Esophagus mucosa (tissue), 1 donor: ENCODE measurements at regions not wholly inside any gene's neighbourhood (a gene's known extent, or its start where the extent isn't known, plus 50 kb on each side); places are given as distances from the start of the nearest gene placed in this dataset.
"Not testable (repeated sequence)": the region's sequence is repeated elsewhere in the genome, so short reads cannot be mapped to it uniquely, and the experiment has no call there.

Experiments
- ATAC-seq: fragments of 200-7000 bp; cut with Tn5 transposase; one replicate; pipeline ENCODE4 v1.9.1; 2020
- donor health status: DM: yes; HTN: yes; CAD: no.

DNA sequence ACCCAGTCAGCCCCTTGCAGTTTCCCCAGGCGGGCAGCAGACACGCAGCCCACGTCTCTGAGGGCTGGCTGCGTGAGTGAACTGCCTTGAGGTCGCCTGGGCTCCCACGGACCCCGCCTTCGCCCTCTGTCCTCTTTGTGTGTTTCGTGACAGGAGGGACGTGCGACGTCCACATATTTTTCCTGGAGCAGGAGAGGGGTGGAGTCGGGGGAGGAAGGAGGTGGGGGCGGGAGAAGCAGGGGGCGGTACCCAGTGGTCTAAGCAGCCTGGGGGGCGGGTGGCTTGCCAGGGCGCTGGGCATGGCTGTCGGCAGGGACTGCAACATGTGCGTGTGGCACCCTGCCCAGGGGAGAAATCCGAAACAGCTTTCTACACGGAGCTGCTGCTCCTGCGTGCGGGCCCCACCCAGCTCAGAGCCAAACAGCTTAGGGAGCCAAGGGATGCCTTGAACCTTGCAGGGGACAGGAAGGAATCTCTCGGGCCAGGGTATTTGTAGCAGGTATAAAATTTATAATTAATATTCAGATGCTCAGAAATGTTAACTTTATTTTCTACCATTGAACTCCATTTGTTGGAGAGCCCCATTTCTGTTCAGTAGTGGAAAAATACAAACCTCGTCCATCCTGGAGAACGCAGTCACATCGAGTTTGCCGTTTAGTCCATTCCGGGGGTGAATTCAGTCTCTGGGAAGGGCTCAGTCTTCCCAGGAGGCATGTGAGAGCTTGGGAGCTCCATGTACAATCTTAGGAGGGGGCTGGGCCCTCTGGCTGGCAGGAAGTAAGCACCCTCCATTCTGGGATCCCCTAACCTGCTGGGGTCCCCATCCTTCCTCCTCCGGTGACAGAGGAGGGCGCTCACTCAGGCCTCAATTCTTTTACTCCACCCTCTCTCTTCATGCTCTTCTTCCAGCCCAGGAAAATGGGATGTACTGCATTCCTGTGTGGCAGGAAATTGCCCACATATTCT, 79.1 kb upstream of the MEF2A start:
- ATAC-seq, result peak; percentile 81

DNA sequence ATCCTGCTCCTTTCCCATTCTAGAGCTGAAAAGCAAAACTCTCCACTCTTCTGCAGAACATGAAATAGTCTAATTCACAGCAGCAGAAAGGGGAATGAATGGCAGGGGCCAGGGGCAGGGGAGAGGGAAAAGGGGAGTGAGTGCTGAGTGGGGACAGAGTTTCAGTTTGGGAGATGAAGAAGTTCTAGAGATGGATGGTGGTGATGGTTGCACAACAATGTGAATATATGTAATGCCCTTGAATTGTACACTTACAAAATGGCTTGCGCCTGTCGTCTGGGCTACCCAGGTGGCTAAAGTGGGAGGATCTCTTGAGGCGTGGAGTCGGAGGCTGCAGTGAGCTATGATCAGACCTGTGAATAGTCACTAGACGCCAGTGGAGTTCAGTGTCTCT, 78.5 kb upstream of the MEF2A start:
- no peak for ATAC-seq

GRCh38 chr15:99492275-99492674, 73.5 kb upstream of the MEF2A start:
- ATAC-seq, result no peak

- ATAC-seq, result no peak
Measured at GRCh38 chr15:99492716-99493115, 73.1 kb upstream of the MEF2A start.

DNA sequence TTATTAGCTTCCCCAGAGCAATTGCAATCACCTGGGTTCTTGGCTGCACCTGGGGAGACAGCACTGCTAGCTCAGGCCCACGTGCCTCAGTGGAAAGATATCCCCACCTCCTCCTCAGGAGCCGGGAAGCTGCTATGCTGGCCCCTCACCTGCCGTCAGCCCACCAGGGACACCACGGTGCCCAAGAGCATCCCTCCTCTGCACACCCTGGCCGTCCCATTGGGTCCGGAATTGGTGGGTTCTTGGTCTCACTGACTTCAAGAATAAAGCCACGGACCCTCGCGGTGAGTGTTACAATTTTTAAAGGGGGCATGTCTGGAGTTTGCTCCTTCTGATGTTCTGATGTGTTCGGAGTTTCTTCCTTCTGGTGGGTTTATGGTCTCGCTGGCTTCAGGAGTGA, 72.3 kb upstream of the MEF2A start:
- no peak for ATAC-seq

DNA sequence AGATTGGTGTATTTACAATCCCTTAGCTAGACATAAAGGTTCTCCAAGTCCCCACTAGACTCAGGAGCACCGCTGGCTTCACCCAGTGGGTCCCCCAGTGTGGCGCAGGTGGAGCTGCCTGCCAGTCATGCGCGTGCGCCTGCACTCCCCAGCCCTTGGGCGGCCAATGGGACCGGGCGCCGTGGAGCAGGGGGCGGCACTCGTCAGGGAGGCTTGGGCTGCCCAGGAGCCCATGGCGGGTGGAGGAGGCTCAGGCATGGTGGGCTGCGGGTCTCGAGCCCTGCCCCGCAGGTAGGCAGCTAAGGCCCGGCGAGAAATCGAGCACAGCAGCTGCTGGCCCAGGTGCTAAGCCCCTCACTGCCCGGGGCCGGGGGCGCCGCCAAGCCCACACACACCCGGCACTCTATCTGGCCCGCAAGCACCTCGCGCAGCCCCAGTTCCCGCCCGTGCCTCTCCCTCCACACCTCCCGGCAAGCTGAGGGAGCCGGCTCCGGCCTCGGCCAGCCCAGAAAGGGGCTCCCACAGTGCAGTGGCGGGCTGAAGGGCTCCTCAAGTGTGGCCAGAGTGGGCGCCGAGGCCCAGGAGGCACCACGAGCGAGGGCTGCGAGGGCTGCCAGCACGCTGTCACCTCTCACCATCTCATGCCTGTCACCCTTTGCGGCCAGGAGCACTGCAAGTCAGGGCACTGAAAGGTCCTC, 71.1 kb upstream of the MEF2A start:
- ATAC-seq, result not testable (repeated sequence)

DNA sequence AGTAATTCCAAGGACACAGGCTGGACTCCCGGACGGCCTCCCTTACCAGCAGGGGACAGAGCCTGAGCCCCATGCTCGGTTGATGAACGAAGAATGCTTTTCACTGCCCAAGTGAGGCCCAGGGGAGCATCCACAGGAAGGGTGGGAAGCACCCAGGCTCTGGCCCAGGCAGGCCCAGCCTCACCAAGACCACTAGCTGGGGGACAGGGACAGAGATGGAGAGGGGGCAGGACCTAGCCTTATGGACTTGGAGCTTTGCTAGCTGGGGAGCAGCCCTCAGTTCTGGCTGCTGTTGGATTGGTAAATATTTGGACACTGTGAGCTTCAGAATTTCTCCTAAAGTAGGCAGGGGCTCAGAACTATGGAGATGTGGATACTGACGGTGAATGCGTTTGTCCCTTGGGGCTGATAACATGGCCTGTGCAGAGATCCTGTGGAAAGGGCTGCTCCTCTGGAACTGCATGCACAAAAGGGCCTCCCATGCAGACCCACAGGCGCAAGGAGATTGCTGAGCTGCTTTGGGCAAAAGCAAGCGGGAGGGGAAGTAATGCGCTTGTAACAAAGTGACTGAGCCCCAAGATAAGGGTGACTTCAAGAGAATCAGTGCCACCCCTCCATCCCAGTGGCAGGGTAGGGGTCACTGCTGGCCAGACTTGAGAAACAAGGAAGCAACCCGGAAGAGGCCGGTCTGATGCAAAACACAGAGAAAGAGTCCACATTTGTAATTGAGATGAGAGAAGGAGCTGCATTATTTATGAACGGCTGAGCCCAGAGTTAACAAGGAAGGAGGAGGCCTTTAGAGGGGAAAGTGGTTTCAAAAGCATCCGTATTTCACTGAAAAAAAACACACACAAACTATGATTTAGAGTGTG, 70.1 kb upstream of the MEF2A start:
- no peak for ATAC-seq

- peak; percentile 32 for ATAC-seq
Measured at GRCh38 chr15:99496302-99496629, 69.5 kb upstream of the MEF2A start.

GRCh38 chr15:99502182-99502581, 63.6 kb upstream of the MEF2A start:
- ATAC-seq, result peak; percentile 54

- no peak for ATAC-seq
Measured at GRCh38 chr15:99502661-99503060, 63.1 kb upstream of the MEF2A start.

DNA sequence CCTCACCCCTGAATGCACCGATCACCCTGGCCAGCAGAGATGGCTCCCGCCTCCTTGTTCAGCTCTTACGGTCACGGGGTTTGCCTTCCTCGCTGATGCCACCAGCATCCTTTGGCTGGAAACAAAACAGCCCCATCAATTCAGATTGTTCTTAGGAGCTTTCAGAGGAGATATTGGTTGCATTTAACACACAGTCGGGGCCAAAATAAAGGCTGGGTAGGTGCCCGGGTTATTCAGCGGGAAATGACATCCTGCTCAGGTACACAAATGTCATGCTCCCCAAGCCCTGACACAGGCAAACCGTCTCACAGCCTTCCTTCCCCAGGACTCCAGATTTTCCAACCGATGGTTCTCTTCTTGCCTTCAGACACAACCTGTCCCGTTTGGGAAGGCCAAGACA, 62.4 kb upstream of the MEF2A start:
- no peak for ATAC-seq

DNA sequence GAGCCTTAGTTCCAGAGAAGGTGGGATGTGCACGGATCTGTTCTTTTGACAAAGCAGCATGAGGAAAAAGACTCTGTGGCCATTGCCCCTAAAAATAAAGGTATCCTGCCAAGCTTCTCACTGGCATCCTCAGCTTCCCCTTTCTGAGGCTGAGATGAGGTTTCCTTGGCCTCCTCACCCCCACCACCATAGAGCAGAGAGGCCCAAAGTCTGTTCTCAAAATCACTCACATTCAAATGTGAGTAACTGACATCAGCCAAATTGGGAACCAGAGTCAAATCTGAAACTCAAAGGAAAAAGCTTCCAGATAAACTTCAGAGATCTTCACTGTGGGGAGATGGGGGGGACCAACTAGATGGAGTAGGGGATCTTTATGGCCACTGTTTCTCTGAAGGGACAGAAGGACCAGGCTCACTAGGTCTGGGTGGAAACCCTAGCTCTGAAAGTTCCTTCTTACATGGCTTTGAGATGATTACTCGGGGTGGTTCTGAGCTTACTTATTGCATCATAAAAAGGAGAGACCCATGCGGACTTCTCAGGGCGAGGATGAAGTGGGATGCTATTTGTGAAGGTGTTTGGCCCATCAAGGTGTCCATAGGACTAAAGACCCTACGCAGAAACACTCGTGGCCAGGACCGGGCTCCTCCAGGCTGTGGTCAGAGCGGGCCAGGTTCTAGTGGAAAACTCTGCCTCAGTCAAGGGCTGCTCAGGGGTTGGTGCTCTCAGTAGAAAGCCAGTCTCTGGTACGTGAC, 61.5 kb upstream of the MEF2A start:
- ATAC-seq, result no peak

DNA sequence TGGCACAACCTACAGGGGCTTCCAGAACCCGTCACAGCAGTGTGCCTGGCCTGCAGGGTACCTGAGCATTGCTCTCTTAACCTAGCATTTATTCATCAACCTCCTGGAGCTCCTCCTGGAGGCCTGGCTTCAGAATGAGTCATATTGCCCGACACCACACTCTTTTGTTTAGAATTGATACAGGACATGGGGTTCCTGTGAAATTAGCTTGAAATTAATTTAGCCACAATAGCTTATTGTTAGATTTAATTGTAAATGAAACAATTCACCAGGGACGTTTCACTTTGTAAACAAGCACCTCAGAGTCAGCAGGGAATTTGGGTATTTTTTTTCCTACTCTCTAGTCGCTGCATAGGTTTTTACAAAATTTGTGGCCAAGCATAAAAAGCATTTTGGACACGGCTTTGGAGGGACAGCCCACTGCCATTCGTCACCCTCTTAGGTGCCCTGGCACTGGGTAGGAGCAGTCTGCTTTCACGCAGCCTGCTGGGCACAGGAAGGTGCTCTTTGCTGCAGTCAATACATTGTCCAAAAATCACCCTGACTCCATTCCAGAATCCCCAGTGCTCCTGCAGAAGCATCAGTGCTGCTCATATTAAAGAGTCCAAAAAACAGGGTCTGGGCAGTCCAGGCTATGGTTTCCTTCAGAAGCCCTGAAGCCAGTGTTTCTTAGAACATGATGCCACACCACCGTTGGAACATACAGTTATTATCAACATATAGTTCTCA, 60.8 kb upstream of the MEF2A start:
- peak; percentile 43 for ATAC-seq

DNA sequence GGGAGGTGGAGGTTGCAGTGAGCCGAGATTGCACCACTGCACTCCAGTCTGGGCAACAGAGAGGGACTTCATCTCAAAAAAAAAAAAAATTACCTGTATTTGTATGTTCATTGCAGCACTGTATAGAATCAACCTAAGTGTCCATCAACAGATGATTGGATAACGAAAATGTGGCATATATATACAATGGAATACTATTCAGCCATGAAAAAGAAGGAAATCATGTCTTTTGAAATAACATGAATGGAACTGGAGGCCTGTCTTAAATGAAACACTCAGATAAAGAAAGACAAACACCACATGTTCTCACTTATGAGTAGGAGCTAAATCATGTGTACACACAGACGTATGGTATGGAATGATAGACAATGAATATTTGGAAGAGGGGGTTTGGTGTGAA, 59.4 kb upstream of the MEF2A start:
- ATAC-seq, result no peak

- ATAC-seq, result no peak
Measured at GRCh38 chr15:99507016-99507503, 58.7 kb upstream of the MEF2A start.

- ATAC-seq, result peak; percentile 43
Measured at GRCh38 chr15:99507504-99508310, 58.1 kb upstream of the MEF2A start.

GRCh38 chr15:99508311-99508645, 57.5 kb upstream of the MEF2A start:
- ATAC-seq, result no peak

DNA sequence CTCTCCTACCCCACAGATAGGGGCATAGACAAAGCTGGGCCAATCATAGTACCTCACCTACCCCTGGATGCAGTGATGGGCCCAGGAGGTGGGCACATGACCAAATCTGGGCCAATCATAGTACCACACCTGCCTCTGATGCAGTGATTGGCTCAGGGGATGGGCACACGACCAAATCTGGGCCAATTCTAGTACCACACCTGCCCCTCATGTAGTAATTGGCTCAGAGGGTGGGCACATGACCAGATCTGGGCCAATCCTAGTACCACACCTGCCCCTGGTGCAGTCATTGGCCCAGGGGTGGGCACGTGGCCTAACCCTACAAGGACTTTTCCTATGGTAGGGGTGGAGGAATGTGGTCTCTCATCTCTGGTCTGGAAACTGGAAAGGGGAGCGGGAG, 56.9 kb upstream of the MEF2A start:
- no peak for ATAC-seq

DNA sequence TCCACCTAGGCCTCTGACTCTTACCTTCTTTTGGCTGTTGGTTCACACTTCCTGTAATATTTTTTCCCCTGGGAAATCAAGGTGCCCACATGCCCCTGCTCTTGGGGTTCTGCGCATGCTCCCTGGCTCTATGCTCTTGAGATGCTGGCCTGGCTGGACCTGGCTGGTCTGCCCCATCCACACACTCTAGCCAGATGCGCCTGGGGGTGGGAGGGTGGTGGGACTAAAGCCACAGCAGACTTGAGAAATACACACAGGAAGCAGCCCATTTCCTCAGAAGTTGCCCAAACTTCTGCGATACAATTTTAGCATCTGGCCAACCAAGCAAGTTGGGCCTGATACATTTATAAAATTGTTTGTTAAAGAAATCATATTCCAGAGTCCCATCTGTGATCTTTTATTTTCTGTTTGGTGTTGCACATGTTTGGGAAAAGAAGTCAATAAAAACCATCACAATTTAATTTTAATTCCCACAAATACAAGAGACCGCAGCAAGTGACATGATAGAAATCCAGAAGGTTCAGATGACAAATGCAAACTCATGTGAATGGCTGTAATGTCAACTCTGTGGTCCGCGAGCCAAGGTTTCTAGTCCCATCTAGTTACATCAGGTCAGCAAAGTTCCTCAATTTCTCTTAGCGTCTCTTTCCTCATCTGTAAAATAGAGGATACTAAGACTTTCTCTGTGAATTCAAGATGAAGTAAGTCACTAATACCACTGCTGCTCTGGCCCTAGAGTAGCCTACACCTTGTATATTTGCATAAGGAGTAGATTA, 55.9 kb upstream of the MEF2A start:
- ATAC-seq, result no peak

- no peak for ATAC-seq
Measured at GRCh38 chr15:99511531-99511865, 54.3 kb upstream of the MEF2A start.
